ENCODE measurements at regions not wholly inside any gene's neighbourhood (a gene's known extent, or its start where the extent isn't known, plus 50 kb on each side); places are given as distances from the start of the nearest gene placed in this dataset.

- no peak overlapping the region for H3K27ac ChIP-seq (ENCODE audit: low read length)
- DNase-seq (no peak), ATAC-seq (ENCODE audit: insufficient read depth, low read depth) (no peak)
- no peaks in the 10 kb centered on the region for H3K27me3 ChIP-seq (ENCODE audit: insufficient read depth, low read length, poor library complexity)
- no peaks in the 10 kb centered on the region for H4K20me1 ChIP-seq (ENCODE audit: insufficient read depth, low read length)
- H3K4me1 ChIP-seq (ENCODE audit: insufficient read depth, low read length) = no peaks in the 10 kb centered on the region
- H2AFZ ChIP-seq (ENCODE audit: low read depth, low read length) = no peak overlapping the region
- no peak for TF ChIP-seq CTCF (IDR thresholded peaks at IDR 0.05; ENCODE audit: borderline replicate concordance, extremely low read depth, low read length, poor library complexity, severe bottlenecking)
- TF ChIP-seq EZH2 (IDR thresholded peaks at IDR 0.05; ENCODE audit: borderline replicate concordance, low read depth, low read length, severe bottlenecking) = no peak
- no peak overlapping the region for H3K9ac ChIP-seq (ENCODE audit: low read depth, low read length)
- H3K4me2 ChIP-seq (ENCODE audit: insufficient read depth, low read length) = no peak overlapping the region
- peaks cover 9% of the 10 kb centered on the region for H3K9me3 ChIP-seq (ENCODE audit: insufficient read depth, low read length, severe bottlenecking)
- no peaks in the 10 kb centered on the region for H3K79me2 ChIP-seq (ENCODE audit: insufficient read depth, low read length)
- H3K4me3 ChIP-seq (ENCODE audit: low read depth in 1 of 2, low read length in 2 of 2) = no peak overlapping the region
- H3K36me3 ChIP-seq (ENCODE audit: insufficient read depth, low read length) = no peaks in the 10 kb centered on the region
Measured at GRCh38 chr6:22783931-22784330, 214.6 kb downstream of the HDGFL1 start.

DNA sequence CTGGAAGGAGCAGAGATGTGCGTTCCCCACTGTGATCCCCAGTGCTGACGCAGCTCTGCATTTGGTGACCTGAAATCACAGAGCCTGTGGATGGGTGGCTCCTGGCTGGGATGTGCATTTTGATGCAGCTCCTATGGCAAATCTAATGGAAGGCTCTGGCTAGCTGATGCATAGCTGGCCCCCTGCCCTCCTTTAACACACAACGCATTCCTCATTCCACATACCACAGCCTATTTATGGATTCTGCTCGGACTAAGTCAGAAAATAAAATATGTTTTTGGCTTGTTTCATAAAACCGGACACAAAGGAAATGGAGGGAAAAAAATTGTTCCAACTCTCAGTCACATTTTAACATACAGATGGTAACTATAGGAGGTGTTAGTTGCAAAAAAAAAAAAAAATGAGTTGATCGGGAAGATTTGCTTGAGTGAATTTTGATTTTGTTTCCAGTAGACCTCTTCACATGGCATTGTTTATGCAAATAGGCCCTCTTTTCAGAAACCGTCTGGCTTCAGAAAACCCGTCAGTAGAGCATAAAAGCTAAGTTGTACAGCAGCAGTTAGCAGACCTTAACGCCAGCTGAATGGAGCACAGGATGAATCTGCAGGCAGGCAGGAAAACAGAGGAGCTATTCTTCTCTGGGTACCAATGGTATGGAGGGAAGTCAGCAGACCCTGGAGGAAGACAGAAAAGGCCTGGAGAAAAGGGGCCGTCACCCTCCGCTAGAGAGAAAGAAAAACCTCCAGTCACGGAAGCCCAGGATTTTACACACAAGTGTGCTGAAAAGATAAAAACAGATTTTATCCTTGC, 215.4 kb downstream of the HDGFL1 start:
- H3K27ac ChIP-seq (ENCODE audit: low read length) = no peak overlapping the region
- no peak overlapping the region for H2AFZ ChIP-seq (ENCODE audit: low read depth, low read length)
- TF ChIP-seq EZH2 (IDR thresholded peaks at IDR 0.05; ENCODE audit: borderline replicate concordance, low read depth, low read length, severe bottlenecking) = no peak
- TF ChIP-seq CTCF (IDR thresholded peaks at IDR 0.05; ENCODE audit: borderline replicate concordance, extremely low read depth, low read length, poor library complexity, severe bottlenecking) = no peak
- ATAC-seq (ENCODE audit: insufficient read depth, low read depth) = no peak
- no peaks in the 10 kb centered on the region for H4K20me1 ChIP-seq (ENCODE audit: insufficient read depth, low read length)
- no peaks in the 10 kb centered on the region for H3K4me1 ChIP-seq (ENCODE audit: insufficient read depth, low read length)
- DNase-seq = no peak
- H3K9ac ChIP-seq (ENCODE audit: low read depth, low read length) = no peak overlapping the region
- peaks cover under 1% of the 10 kb centered on the region for H3K9me3 ChIP-seq (ENCODE audit: insufficient read depth, low read length, severe bottlenecking)
- H3K79me2 ChIP-seq (ENCODE audit: insufficient read depth, low read length) = no peaks in the 10 kb centered on the region
- no peaks in the 10 kb centered on the region for H3K27me3 ChIP-seq (ENCODE audit: insufficient read depth, low read length, poor library complexity)
- no peak overlapping the region for H3K4me3 ChIP-seq (ENCODE audit: low read depth in 1 of 2, low read length in 2 of 2)
- H3K4me2 ChIP-seq (ENCODE audit: insufficient read depth, low read length) = no peak overlapping the region
- H3K36me3 ChIP-seq (ENCODE audit: insufficient read depth, low read length) = no peaks in the 10 kb centered on the region

- H3K36me3 ChIP-seq (ENCODE audit: insufficient read depth, low read length) = no peaks in the 10 kb centered on the region
- no peaks in the 10 kb centered on the region for H4K20me1 ChIP-seq (ENCODE audit: insufficient read depth, low read length)
- no peaks in the 10 kb centered on the region for H3K9me3 ChIP-seq (ENCODE audit: insufficient read depth, low read length, severe bottlenecking)
- no peak overlapping the region for H2AFZ ChIP-seq (ENCODE audit: low read depth, low read length)
- H3K79me2 ChIP-seq (ENCODE audit: insufficient read depth, low read length) = no peaks in the 10 kb centered on the region
- H3K27me3 ChIP-seq (ENCODE audit: insufficient read depth, low read length, poor library complexity) = no peaks in the 10 kb centered on the region
- H3K4me2 ChIP-seq (ENCODE audit: insufficient read depth, low read length) = no peak overlapping the region
- H3K4me3 ChIP-seq (ENCODE audit: low read depth in 1 of 2, low read length in 2 of 2) = no peak overlapping the region
- no peak overlapping the region for H3K27ac ChIP-seq (ENCODE audit: low read length)
- no peak for ATAC-seq (ENCODE audit: insufficient read depth, low read depth)
- no peaks in the 10 kb centered on the region for H3K4me1 ChIP-seq (ENCODE audit: insufficient read depth, low read length)
- TF ChIP-seq EZH2 (IDR thresholded peaks at IDR 0.05; ENCODE audit: borderline replicate concordance, low read depth, low read length, severe bottlenecking) (no peak), CTCF (IDR thresholded peaks at IDR 0.05; ENCODE audit: borderline replicate concordance, extremely low read depth, low read length, poor library complexity, severe bottlenecking) (no peak)
- H3K9ac ChIP-seq (ENCODE audit: low read depth, low read length) = no peak overlapping the region
- no peak for DNase-seq
Measured at GRCh38 chr6:22788038-22788437, 218.7 kb downstream of the HDGFL1 start.

All from DND-41 (cell line).